Neural progenitor cell (in vitro differentiated cells): ENCODE measurements at regions not wholly inside any gene's neighbourhood (a gene's known extent, or its start where the extent isn't known, plus 50 kb on each side); places are given as distances from the start of the nearest gene placed in this dataset.
"Not testable (repeated sequence)": the region's sequence is repeated elsewhere in the genome, so short reads cannot be mapped to it uniquely, and the experiment has no call there.

Experiments
- DNase-seq: peaks from one replicate; pipeline ENCODE4 v3.0.0-alpha.2; 2016; ENCODE audit warnings: low spot score
- H2AFZ ChIP-seq: fragments of 200-600 bp; sonication (generic); replicated peaks from 2 replicates; pipeline ENCODE4 v1.6.1; 2016; ENCODE audit warnings: antibody characterized with exemption
- H3F3A ChIP-seq: fragments of 200-600 bp; sonication (generic); 2 replicates; pipeline ENCODE4 v1.6.1; 2016; ENCODE audit warnings: antibody characterized with exemption, low read depth
- H3K27ac ChIP-seq: fragments of 200-600 bp; sonication (generic); 2 replicates; pipeline ENCODE4 v1.5.1; 2016; ENCODE audit warnings: mild to moderate bottlenecking
- H3K27me3 ChIP-seq: fragments of 200-600 bp; sonication (generic); 2 replicates; pipeline ENCODE4 v1.6.1; 2016; ENCODE audit warnings: mild to moderate bottlenecking, moderate library complexity
- H3K36me3 ChIP-seq: fragments of 200-600 bp; sonication (generic); 2 replicates; pipeline ENCODE4 v1.5.1; 2016
- H3K4me1 ChIP-seq: fragments of 200-600 bp; sonication (generic); 2 replicates; pipeline ENCODE4 v1.6.1; 2016; ENCODE audit warnings: mixed run types
- H3K4me2 ChIP-seq: fragments of 200-600 bp; sonication (generic); 2 replicates; pipeline ENCODE4 v1.6.1; 2016
- H3K4me3 ChIP-seq: fragments of 200-600 bp; sonication (generic); 2 replicates; pipeline ENCODE4 v1.5.1; 2016
- H3K79me2 ChIP-seq: fragments of 200-600 bp; sonication (generic); 2 replicates; pipeline ENCODE4 v1.6.1; 2016; ENCODE audit warnings: low read depth
- H3K9ac ChIP-seq: fragments of 200-600 bp; sonication (generic); 2 replicates; pipeline ENCODE4 v1.6.1; 2016
- H3K9me3 ChIP-seq: fragments of 200-600 bp; sonication (generic); 2 replicates; pipeline ENCODE4 v1.5.1; 2016; ENCODE audit warnings: low read depth
- H4K20me1 ChIP-seq: fragments of 200-600 bp; sonication (generic); 2 replicates; pipeline ENCODE4 v1.6.1; 2016; ENCODE audit warnings: low read depth
- H3K27ac Mint-ChIP-seq: 3 replicates; pipeline ENCODE4 v1.8.0; 2021; ENCODE audit warnings: mixed read lengths
- H3K27me3 Mint-ChIP-seq: 2 replicates; pipeline ENCODE4 v1.8.0; 2022; ENCODE audit warnings: low read depth, mild to moderate bottlenecking, inconsistent platforms, moderate library complexity, mixed read lengths; ENCODE audit not compliant: insufficient read depth
- H3K36me3 Mint-ChIP-seq: 3 replicates; pipeline ENCODE4 v1.8.0; 2021; ENCODE audit warnings: mixed read lengths
- H3K4me1 Mint-ChIP-seq: 3 replicates; pipeline ENCODE4 v1.8.0; 2021; ENCODE audit warnings: mixed read lengths
- H3K4me3 Mint-ChIP-seq: 3 replicates; pipeline ENCODE4 v1.8.0; 2021; ENCODE audit warnings: mild to moderate bottlenecking, moderate library complexity, mixed read lengths
- H3K9me3 Mint-ChIP-seq: 3 replicates; pipeline ENCODE4 v1.8.0; 2020; ENCODE audit warnings: mixed read lengths
- EZH2 ChIP-seq: fragments of 200-600 bp; sonication (generic); IDR thresholded peaks from 2 replicates; pipeline ENCODE4 v1.6.1; 2017; ENCODE audit warnings: antibody characterized with exemption, mild to moderate bottlenecking, moderate library complexity
- EZH2phosphoT487 ChIP-seq: fragments of 200-600 bp; sonication (generic); IDR thresholded peaks from 2 replicates; pipeline ENCODE4 v1.6.1; 2017; ENCODE audit warnings: antibody characterized with exemption
- TF ChIP-seq, protein P1 (sequence below): fragments of 200-600 bp; sonication (generic); IDR thresholded peaks from 2 replicates; pipeline ENCODE4 v1.5.1; 2017; ENCODE audit warnings: antibody characterized with exemption, mild to moderate bottlenecking

DNA sequence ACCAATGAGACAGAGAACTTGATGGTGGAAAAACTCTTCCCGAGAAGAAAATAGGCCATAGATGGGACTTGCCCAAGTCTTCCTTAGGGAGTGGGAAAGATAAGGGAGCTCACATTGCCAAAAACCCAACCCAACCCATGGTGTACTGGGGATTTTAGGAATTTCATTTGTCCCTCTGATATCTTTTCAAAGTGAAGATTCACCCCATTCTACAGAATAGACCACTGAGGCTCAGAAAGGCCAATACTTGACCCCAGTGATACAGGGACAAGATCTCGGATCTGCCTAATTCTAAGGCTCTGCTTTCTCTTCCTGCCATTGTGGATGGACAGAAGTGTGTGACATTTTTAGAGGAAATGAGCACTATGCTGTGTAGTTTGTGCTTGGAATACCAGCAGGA lies 159.0 kb downstream of the MYCN start:
- no peak for TF ChIP-seq EZH2
- TF ChIP-seq EZH2phosphoT487 = no peak
- TF ChIP-seq, protein P1, sequence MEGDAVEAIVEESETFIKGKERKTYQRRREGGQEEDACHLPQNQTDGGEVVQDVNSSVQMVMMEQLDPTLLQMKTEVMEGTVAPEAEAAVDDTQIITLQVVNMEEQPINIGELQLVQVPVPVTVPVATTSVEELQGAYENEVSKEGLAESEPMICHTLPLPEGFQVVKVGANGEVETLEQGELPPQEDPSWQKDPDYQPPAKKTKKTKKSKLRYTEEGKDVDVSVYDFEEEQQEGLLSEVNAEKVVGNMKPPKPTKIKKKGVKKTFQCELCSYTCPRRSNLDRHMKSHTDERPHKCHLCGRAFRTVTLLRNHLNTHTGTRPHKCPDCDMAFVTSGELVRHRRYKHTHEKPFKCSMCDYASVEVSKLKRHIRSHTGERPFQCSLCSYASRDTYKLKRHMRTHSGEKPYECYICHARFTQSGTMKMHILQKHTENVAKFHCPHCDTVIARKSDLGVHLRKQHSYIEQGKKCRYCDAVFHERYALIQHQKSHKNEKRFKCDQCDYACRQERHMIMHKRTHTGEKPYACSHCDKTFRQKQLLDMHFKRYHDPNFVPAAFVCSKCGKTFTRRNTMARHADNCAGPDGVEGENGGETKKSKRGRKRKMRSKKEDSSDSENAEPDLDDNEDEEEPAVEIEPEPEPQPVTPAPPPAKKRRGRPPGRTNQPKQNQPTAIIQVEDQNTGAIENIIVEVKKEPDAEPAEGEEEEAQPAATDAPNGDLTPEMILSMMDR = no peak
- Mint-ChIP-seq H3K9me3 (peaks cover 11% of the 10 kb centered on the region), H3K4me3 (no peak overlapping the region), H3K36me3 (no peaks in the 10 kb centered on the region), H3K4me1 (peaks cover 43% of the 10 kb centered on the region), H3K27me3 (peaks cover 11% of the 10 kb centered on the region), H3K27ac (no peak overlapping the region)
- H3K79me2 ChIP-seq = no peaks in the 10 kb centered on the region
- no peaks in the 10 kb centered on the region for H3K36me3 ChIP-seq
- H3K4me3 ChIP-seq = no peak overlapping the region
- no peaks in the 10 kb centered on the region for H4K20me1 ChIP-seq
- peaks cover 22% of the 10 kb centered on the region for H3F3A ChIP-seq
- DNase-seq = no peak
- H3K27me3 ChIP-seq = no peaks in the 10 kb centered on the region
- peaks cover 29% of the 10 kb centered on the region for H3K4me1 ChIP-seq
- no peak overlapping the region for H3K9ac ChIP-seq
- H3K4me2 ChIP-seq = no peak overlapping the region
- H2AFZ ChIP-seq = no peak overlapping the region
- H3K9me3 ChIP-seq = peaks cover 4% of the 10 kb centered on the region
- H3K27ac ChIP-seq = no peak overlapping the region

DNA sequence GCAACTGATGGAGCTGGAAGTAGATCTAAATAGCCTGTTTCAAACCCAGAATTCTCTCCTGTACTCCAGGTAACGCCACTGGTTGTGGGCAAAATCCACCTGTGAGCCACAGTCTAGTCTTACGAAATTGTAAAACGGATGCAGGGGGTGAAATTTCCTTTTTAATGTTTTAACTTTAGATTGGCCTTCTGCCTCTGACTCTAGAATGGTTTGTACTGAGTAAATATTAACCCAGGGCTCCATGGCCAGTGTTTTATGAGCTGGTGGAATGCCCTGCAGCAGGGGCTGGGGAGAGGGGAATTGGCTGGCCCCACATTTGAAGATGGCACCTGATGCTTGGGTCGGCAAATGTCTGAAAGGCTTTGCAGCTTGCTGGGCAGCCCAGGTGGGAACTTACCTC lies 156.6 kb downstream of the MYCN start:
- Mint-ChIP-seq H3K27ac (no peak overlapping the region), H3K4me1 (peaks cover 38% of the 10 kb centered on the region), H3K36me3 (no peaks in the 10 kb centered on the region), H3K27me3 (peaks cover 10% of the 10 kb centered on the region), H3K4me3 (no peak overlapping the region), H3K9me3 (peaks cover 11% of the 10 kb centered on the region)
- no peak overlapping the region for H3K4me3 ChIP-seq
- H3K27ac ChIP-seq = no peak overlapping the region
- no peaks in the 10 kb centered on the region for H3K79me2 ChIP-seq
- no peaks in the 10 kb centered on the region for H3K36me3 ChIP-seq
- no peaks in the 10 kb centered on the region for H3F3A ChIP-seq
- H2AFZ ChIP-seq = no peak overlapping the region
- peaks cover 7% of the 10 kb centered on the region for H3K4me1 ChIP-seq
- DNase-seq = no peak
- no peaks in the 10 kb centered on the region for H3K9me3 ChIP-seq
- no peak overlapping the region for H3K9ac ChIP-seq
- H4K20me1 ChIP-seq = no peaks in the 10 kb centered on the region
- H3K4me2 ChIP-seq = no peak overlapping the region
- TF ChIP-seq EZH2phosphoT487 (no peak), EZH2 (no peak)
- TF ChIP-seq, protein P1 = no peak
- H3K27me3 ChIP-seq = no peaks in the 10 kb centered on the region

DNA sequence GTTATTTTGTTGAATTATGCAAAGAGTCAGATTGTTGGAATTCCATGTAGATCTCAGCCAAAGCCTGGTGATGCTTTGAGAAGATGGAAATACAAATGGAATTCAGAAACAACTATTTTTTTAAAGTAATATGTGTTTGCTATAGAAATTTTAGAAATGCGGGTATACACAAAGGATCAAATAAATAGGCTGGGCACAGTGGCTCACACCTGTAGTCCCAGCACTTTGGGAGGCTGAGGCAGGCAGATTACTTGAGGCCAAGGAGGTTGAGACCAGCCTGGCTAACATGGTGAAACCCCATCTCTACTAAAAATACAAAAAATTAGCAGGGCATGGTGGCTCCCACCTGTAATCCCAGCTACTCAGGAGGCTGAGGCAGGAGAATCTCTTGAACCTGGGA lies 155.1 kb downstream of the MYCN start:
- not testable (repeated sequence) for H3K27me3 ChIP-seq, H3K27me3 Mint-ChIP-seq, H3K36me3 ChIP-seq, H3K9ac ChIP-seq, H3K4me3 ChIP-seq, H4K20me1 ChIP-seq, H3K4me2 ChIP-seq, DNase-seq, H3K4me1 ChIP-seq, H3K79me2 ChIP-seq, H3K27ac ChIP-seq, H3F3A ChIP-seq, H2AFZ ChIP-seq, H3K9me3 ChIP-seq, H3K4me3 Mint-ChIP-seq, H3K36me3 Mint-ChIP-seq
- H3K4me1 Mint-ChIP-seq = peaks cover 35% of the 10 kb centered on the region
- H3K27ac Mint-ChIP-seq = peak overlapping the region; percentile 87
- peaks cover 11% of the 10 kb centered on the region for H3K9me3 Mint-ChIP-seq

DNA sequence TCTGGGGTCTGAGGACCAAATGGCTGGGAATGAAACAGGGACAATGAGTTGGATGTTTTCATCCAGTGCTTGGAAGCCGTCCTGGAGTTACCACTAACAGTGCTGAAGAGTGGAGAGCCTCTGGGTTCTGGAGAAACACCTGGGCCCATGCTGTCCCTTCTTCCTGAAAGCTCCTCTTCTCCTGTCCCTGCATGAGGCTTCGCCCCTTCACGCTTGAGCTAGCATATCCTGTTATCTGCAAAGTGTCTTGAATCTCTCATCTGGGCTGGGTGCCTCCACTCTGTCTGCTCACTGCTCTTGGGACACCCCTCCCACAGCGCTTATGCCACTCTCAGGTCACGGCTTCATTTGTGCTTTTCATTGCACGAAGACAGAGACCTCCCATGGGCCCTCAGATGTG lies 154.5 kb downstream of the MYCN start:
- Histone ChIP-seq H2AFZ (no peak overlapping the region), H3K9ac (no peak overlapping the region), H3F3A (no peaks in the 10 kb centered on the region), H3K9me3 (no peaks in the 10 kb centered on the region), H3K36me3 (no peaks in the 10 kb centered on the region), H3K79me2 (no peaks in the 10 kb centered on the region), H3K27ac (no peak overlapping the region), H3K4me3 (no peak overlapping the region), H3K4me2 (no peak overlapping the region), H3K27me3 (no peaks in the 10 kb centered on the region), H3K4me1 (peaks cover 7% of the 10 kb centered on the region), H4K20me1 (no peaks in the 10 kb centered on the region)
- Mint-ChIP-seq H3K4me3 (no peak overlapping the region), H3K4me1 (peaks cover 32% of the 10 kb centered on the region), H3K9me3 (peaks cover 11% of the 10 kb centered on the region), H3K27me3 (peaks cover 8% of the 10 kb centered on the region), H3K27ac (peak overlapping the region; percentile 87), H3K36me3 (no peaks in the 10 kb centered on the region)
- DNase-seq = no peak
- no peak for TF ChIP-seq EZH2phosphoT487
- no peak for TF ChIP-seq EZH2
- TF ChIP-seq, protein P1 = no peak
